GM19397 (cell line): ENCODE measurements at regions not wholly inside any gene's neighbourhood (a gene's known extent, or its start where the extent isn't known, plus 50 kb on each side); places are given as distances from the start of the nearest gene placed in this dataset.

Experiments used
- ATAC-seq: cut with Tn5 transposase; IDR thresholded peaks from one replicate; pipeline ENCODE4 v1.9.1; 2021; ENCODE audit warnings: mild to moderate bottlenecking, moderate library complexity; ENCODE audit not compliant: unreplicated experiment

GRCh38 chr17:55635253-55635914 lies 87.3 kb downstream of the TMEM100 start:
- no peak for ATAC-seq

- no peak for ATAC-seq
Observed at GRCh38 chr17:55634702-55635101, 88.0 kb downstream of the TMEM100 start.

- ATAC-seq, result no peak
Observed at GRCh38 chr17:55632893-55633292, 89.8 kb downstream of the TMEM100 start.

DNA sequence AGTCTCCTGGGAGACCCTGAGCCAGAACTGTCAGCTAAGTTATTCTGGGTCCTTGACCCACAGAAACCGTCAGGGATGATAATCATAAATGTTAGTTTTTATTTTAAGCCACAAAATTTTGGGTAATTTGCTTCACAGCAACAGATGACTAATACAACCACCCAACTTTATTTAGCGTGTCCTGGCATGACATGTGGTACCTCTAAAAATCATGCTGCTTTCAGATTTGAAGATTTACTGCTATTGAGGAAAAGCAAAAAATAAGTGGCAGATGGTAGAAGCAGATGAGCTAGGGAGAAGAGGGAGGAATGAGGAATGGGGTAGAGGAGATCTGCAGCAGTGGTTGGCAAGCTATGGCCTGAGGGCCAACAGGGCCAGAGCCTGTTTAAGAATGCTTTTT lies 90.4 kb downstream of the TMEM100 start:
- ATAC-seq, result no peak

GRCh38 chr17:55629995-55630394 lies 92.7 kb downstream of the TMEM100 start:
- no peak for ATAC-seq

GRCh38 chr17:55625521-55625920 lies 97.1 kb downstream of the TMEM100 start:
- peak; percentile 48 for ATAC-seq

- ATAC-seq, result no peak
Observed at GRCh38 chr17:55624772-55625433, 97.8 kb downstream of the TMEM100 start.

DNA sequence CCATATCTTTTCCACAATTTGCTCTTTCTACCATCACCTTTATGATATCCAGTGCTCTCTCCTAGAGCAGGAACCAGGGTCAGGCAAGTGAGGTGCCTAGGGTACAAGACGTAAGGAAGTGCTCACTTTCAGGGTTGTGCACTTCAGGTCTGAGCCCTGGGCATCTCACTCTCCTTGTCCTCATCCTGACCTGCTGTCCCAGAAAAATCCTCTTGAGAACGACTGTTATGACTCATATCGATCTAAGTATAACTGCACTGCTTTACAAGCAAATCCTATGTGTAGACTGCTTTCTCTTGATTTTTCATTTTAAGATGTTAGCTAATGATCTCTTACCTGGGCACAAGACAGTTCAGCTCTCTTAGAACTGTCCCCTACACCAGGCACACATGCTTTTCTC lies 100.1 kb downstream of the TMEM100 start:
- no peak for ATAC-seq

DNA sequence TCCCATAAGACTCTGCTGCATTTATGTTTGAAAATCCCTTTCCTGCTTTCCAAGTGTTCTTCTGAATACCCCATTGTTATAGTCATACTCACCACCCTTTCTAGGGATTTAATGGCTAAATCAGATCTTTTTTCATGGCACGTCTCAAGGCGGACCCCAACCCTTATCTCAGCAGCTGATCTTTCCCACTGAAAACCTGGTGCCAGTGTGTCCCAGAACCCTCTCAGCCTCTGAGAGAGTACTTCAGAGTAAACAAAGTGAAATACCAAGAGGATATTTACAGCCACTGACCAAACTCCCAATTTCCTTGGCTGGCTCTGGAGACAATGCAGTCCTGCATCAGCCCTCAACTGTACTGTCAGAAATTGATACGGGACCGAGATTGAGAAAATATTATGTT lies 101.7 kb downstream of the TMEM100 start:
- ATAC-seq, result no peak

GRCh38 chr17:55620023-55620422 lies 102.6 kb downstream of the TMEM100 start:
- ATAC-seq, result no peak

DNA sequence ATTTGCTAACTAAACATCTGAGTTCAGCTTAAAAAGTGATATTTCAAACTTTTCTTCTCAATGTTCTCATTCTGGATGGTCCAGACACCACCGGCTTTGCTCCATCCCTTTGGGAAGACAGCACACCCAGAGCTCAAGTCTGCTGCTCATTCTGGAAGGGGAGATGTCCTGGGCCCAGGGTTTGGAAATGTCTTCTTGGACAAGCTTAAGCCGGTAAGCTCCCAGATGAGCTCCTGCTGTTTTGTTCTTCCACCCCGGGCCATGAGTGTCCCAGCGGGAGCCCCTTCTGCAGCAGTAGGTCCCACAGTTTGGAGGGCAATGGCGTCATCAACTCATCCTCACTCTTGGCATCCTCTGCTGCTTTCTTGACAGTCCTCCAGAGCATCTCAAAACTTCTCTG lies 105.2 kb downstream of the TMEM100 start:
- no peak for ATAC-seq

DNA sequence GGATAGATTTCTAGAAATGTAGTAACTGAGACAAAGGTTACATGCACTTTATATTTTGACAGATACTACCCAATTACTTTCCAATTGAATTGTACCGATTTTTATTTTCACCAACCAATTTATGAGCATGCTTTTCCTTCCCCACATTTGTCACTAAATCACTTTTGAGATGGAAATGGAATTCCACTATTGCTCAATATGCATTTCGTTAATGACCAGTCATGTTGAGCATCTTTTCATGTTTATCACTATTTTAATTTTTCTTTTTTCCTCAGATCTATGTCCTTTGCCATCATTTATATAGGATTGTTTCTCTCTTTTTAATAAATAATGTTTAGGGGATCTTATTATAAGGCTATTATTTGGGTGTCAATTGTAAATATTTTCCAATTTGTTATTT lies 102.8 kb upstream of the SMIM36 start:
- ATAC-seq, result no peak

- ATAC-seq, result no peak
Observed at GRCh38 chr17:55612691-55613141, 101.5 kb upstream of the SMIM36 start.

- no peak for ATAC-seq
Observed at GRCh38 chr17:55607731-55608341, 96.6 kb upstream of the SMIM36 start.

GRCh38 chr17:55606488-55606815 lies 95.2 kb upstream of the SMIM36 start:
- ATAC-seq, result no peak

DNA sequence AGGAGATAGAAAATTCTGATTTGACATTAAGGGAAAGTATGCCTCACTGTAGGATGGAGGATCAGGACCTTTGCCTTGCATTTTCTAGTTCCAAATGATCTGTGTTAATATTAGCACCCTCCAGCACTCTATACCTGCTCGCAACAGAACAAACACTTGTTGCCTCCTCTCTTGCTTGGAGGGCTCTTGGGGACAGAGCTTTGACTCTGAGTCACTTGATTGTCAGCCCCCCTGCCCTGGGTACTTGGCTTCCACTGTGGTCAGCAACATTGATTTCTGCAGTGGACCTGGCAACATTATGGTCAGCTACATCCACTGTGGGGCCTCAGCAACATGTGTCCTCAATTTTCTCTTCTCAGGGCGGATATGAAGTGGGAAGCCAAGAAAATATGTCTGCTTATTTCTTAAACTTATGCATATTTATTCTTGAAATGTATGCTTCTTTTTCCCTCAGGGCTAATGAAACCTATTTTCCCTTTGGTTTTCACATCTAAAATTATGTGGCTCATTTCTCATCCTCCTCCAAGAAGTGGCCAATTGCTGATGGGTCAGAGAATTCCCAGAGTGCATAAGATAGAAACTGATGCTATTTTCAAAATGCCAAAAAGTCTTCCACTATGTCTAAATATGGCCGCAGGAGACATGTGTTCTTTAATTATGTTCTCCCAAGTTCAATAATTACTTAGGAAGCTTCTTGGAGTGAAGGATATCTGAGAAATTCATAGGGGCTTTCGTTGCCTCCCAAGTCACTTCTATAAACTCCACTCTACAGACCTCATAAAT lies 94.6 kb upstream of the SMIM36 start:
- no peak for ATAC-seq

DNA sequence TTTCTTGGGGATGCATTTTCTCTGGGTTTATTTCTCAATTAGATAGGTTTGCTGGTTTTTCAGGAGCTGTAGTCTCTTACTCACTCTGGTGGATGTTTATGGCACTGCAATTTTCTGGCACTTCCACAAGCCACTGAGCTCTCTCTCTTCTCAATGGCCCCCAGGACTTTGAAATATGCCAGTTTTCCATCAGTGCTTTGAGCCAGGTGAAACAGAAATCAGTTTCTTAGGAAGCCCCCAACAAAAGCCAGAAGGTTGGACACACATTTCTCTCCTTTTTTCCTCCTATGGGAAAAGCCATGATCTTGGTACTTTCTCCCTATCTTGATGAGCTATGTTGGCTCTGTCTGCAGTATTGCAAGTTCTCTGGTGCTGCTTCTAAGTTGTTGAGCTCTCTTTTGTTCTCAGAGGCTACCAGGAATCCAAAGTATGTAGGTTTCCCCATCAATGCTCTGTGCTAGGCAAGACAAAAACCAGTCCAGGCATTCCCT lies 90.7 kb upstream of the SMIM36 start:
- no peak for ATAC-seq

- no peak for ATAC-seq
Observed at GRCh38 chr17:55598495-55598894, 87.2 kb upstream of the SMIM36 start.

GRCh38 chr17:55588446-55589242 lies 77.4 kb upstream of the SMIM36 start:
- ATAC-seq, result no peak

DNA sequence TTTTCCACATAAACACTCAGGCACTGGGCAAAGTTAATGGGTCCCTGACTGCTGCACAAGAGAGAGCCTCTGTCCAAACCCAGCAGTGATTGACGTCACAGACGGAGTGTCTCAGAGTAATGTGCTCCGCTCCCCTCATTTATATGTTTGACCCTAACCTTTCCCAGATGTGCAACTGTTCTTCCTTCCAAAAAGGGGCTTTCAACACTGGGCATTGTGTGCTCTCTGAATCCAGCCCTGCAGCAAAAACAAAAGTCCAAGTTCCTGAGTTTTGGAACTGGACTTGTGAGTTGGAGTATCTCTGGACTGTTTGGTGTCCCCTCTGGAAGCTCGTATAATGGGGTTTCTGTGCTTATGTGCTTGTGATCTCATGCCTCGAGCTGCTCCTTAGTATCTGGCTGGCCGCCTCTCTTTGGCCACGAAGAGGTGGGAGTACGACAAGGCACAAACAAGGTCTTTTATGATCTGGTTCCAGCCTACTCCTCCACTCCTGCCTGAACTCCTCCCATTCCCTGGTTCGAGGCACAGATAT lies 76.4 kb upstream of the SMIM36 start:
- ATAC-seq, result no peak
